Loucy (cell line): ENCODE measurements at regions not wholly inside any gene's neighbourhood (a gene's known extent, or its start where the extent isn't known, plus 50 kb on each side); places are given as distances from the start of the nearest gene placed in this dataset.

Experiments used
- H2AFZ ChIP-seq: fragments of 200-600 bp; sonication (generic); 2 replicates; pipeline ENCODE4 v1.6.0; 2016; ENCODE audit warnings: antibody characterized with exemption, mild to moderate bottlenecking, low read length, moderate library complexity
- H3F3A ChIP-seq: fragments of 200-600 bp; 2 replicates; pipeline ENCODE4 v1.6.0; 2016; ENCODE audit warnings: antibody characterized with exemption, low read depth, mild to moderate bottlenecking
- H3K27me3 ChIP-seq: fragments of 200-600 bp; sonication (generic); 2 replicates; pipeline ENCODE4 v1.6.1; 2014; ENCODE audit warnings: low read length, mild to moderate bottlenecking; ENCODE audit not compliant: insufficient read depth, poor library complexity, severe bottlenecking
- H3K36me3 ChIP-seq: fragments of 200-600 bp; sonication (generic); 2 replicates; pipeline ENCODE4 v1.6.1; 2016; ENCODE audit warnings: low read length; ENCODE audit not compliant: insufficient read depth
- H3K4me1 ChIP-seq: fragments of 200-600 bp; sonication (generic); 2 replicates; pipeline ENCODE4 v1.5.1; 2014; ENCODE audit warnings: low read length, mild to moderate bottlenecking; ENCODE audit not compliant: insufficient read depth, poor library complexity, severe bottlenecking
- H3K4me2 ChIP-seq: fragments of 200-600 bp; sonication (generic); 2 replicates; pipeline ENCODE4 v1.6.0; 2014; ENCODE audit warnings: antibody characterized with exemption, low read length, low read depth, mild to moderate bottlenecking; ENCODE audit not compliant: poor library complexity, severe bottlenecking
- H3K4me3 ChIP-seq: fragments of 200-600 bp; sonication (generic); 2 replicates; pipeline ENCODE4 v1.5.1; 2014; ENCODE audit warnings: low read length, mild to moderate bottlenecking, mixed read lengths; ENCODE audit not compliant: poor library complexity, severe bottlenecking
- H3K79me2 ChIP-seq: fragments of 200-600 bp; sonication (generic); 2 replicates; pipeline ENCODE4 v1.6.1; 2014; ENCODE audit warnings: low read length; ENCODE audit not compliant: insufficient read depth
- H3K9ac ChIP-seq: fragments of 200-600 bp; sonication (generic); 2 replicates; pipeline ENCODE4 v1.6.0; 2014; ENCODE audit warnings: mild to moderate bottlenecking, low read depth, low read length, moderate library complexity; ENCODE audit not compliant: poor library complexity, severe bottlenecking
- H3K9me2 ChIP-seq: fragments of 200-600 bp; sonication (generic); replicated peaks from 2 replicates; pipeline ENCODE4 v1.6.1; 2016; ENCODE audit warnings: low read depth, low read length, mixed read lengths
- H3K9me3 ChIP-seq: fragments of 200-600 bp; sonication (generic); 2 replicates; pipeline ENCODE4 v1.6.1; 2014; ENCODE audit warnings: mild to moderate bottlenecking, antibody characterized with exemption, low read length, low read depth; ENCODE audit not compliant: insufficient read depth
- H4K20me1 ChIP-seq: fragments of 200-600 bp; sonication (generic); 2 replicates; pipeline ENCODE4 v1.6.0; 2014; ENCODE audit warnings: antibody characterized with exemption, low read length, mild to moderate bottlenecking; ENCODE audit not compliant: insufficient read depth, poor library complexity, severe bottlenecking
- CTCF ChIP-seq: fragments of 200-600 bp; sonication (generic); conservative IDR thresholded peaks from 2 replicates; pipeline ENCODE4 v1.5.1; 2014; ENCODE audit warnings: mild to moderate bottlenecking, antibody characterized with exemption, low read length
- EZH2phosphoT487 ChIP-seq: fragments of 200-600 bp; IDR thresholded peaks from 2 replicates; pipeline ENCODE4 v1.6.1; 2018; ENCODE audit warnings: antibody characterized with exemption, mild to moderate bottlenecking, moderate library complexity, borderline replicate concordance

- no peak overlapping the region for H3K4me3 ChIP-seq
- H2AFZ ChIP-seq = no peak overlapping the region
- H3K4me1 ChIP-seq = peaks cover 8% of the 10 kb centered on the region
- H3K27me3 ChIP-seq = no peaks in the 10 kb centered on the region
- H3K79me2 ChIP-seq = no peaks in the 10 kb centered on the region
- H3K4me2 ChIP-seq = no peak overlapping the region
- no peaks in the 10 kb centered on the region for H3F3A ChIP-seq
- H3K9ac ChIP-seq = no peak overlapping the region
- no peaks in the 10 kb centered on the region for H3K9me2 ChIP-seq
- no peak for TF ChIP-seq EZH2phosphoT487
- no peak for TF ChIP-seq CTCF
- no peaks in the 10 kb centered on the region for H3K9me3 ChIP-seq
- no peaks in the 10 kb centered on the region for H3K36me3 ChIP-seq
- H4K20me1 ChIP-seq = no peaks in the 10 kb centered on the region
Measured at GRCh38 chr13:99067159-99067985, 89.5 kb upstream of the DOCK9 start.

- Histone ChIP-seq H4K20me1 (no peaks in the 10 kb centered on the region), H3K27me3 (no peaks in the 10 kb centered on the region), H3K36me3 (no peaks in the 10 kb centered on the region), H3K79me2 (no peaks in the 10 kb centered on the region), H3K4me3 (no peak overlapping the region), H3F3A (no peaks in the 10 kb centered on the region), H3K9me2 (no peaks in the 10 kb centered on the region), H3K4me1 (peaks cover 6% of the 10 kb centered on the region), H3K4me2 (no peak overlapping the region), H2AFZ (no peak overlapping the region), H3K9ac (no peak overlapping the region), H3K9me3 (no peaks in the 10 kb centered on the region)
- TF ChIP-seq EZH2phosphoT487 (no peak), CTCF (no peak)
Measured at GRCh38 chr13:99071211-99071610, 93.3 kb upstream of the DOCK9 start.

GRCh38 chr13:99071666-99072065 lies 93.8 kb upstream of the DOCK9 start:
- Histone ChIP-seq H4K20me1 (no peaks in the 10 kb centered on the region), H3K9ac (no peak overlapping the region), H3F3A (no peaks in the 10 kb centered on the region), H3K4me1 (peaks cover 9% of the 10 kb centered on the region), H3K79me2 (no peaks in the 10 kb centered on the region), H2AFZ (no peak overlapping the region), H3K4me3 (no peak overlapping the region), H3K27me3 (no peaks in the 10 kb centered on the region), H3K4me2 (no peak overlapping the region), H3K9me2 (no peaks in the 10 kb centered on the region), H3K36me3 (no peaks in the 10 kb centered on the region), H3K9me3 (no peaks in the 10 kb centered on the region)
- TF ChIP-seq EZH2phosphoT487 (no peak), CTCF (no peak)
